Spleen (tissue), 11 donors: ENCODE measurements at regions not wholly inside any gene's neighbourhood (a gene's known extent, or its start where the extent isn't known, plus 50 kb on each side); places are given as distances from the start of the nearest gene placed in this dataset.

Source experiments
- DNase-seq: peaks from one replicate; pipeline ENCODE4 v3.0.0-alpha.2; 2020
- H3K27ac ChIP-seq, 8 donors: fragments of 200-600 bp; sonication (generic) in 7 of 8; 1 replicate in 4 of 8; 2 replicates in 4 of 8; pipeline versions ENCODE4 v1.5.0 to v1.8.0; 2016 to 2021; ENCODE audit warnings: inconsistent platforms in 4 of 8, mild to moderate bottlenecking in 4 of 8, moderate library complexity in 1 of 8
- H3K27me3 ChIP-seq, 7 donors: fragments of 200-600 bp; sonication (generic) in 6 of 7; replicated peaks in 1 of 7; 1 replicate in 4 of 7; 2 replicates in 3 of 7; pipeline versions ENCODE4 v1.5.0 to v1.8.0; 2016 to 2021; ENCODE audit warnings: inconsistent platforms in 3 of 7, mild to moderate bottlenecking in 1 of 7
- H3K36me3 ChIP-seq, 6 donors: fragments of 200-600 bp; sonication (generic) in 5 of 6; 1 replicate in 4 of 6; 2 replicates in 2 of 6; pipeline versions ENCODE4 v1.5.0 to v1.8.0; 2016 to 2021; ENCODE audit warnings: inconsistent platforms in 2 of 6
- H3K4me1 ChIP-seq, 6 donors: fragments of 200-600 bp; sonication (generic) in 5 of 6; 1 replicate in 3 of 6; 2 replicates in 3 of 6; pipeline versions ENCODE4 v1.5.0 to v1.8.0; 2016 to 2021; ENCODE audit warnings: inconsistent platforms in 3 of 6
- H3K4me3 ChIP-seq, 8 donors: fragments of 200-600 bp; sonication (generic) in 7 of 8; 1 replicate in 4 of 8; 2 replicates in 4 of 8; pipeline versions ENCODE4 v1.5.0 to v1.8.0; 2016 to 2021; ENCODE audit warnings: inconsistent platforms in 4 of 8, mild to moderate bottlenecking in 4 of 8, moderate library complexity in 2 of 8
- H3K9me3 ChIP-seq, 8 donors: fragments of 200-600 bp; sonication (generic) in 7 of 8; 1 replicate in 4 of 8; 2 replicates in 4 of 8; pipeline versions ENCODE4 v1.5.0 to v1.8.0; 2016 to 2021; ENCODE audit warnings: inconsistent platforms in 4 of 8
- CTCF ChIP-seq, 11 experiments: fragments of 200-600 bp in 7 of 11; fragments of 450-650 bp in 4 of 11; sonication (generic) in 4 of 11; IDR thresholded peaks in 8 of 11; conservative IDR thresholded peaks in 3 of 11; 1 replicate in 7 of 11; 2 replicates in 4 of 11; pipeline versions ENCODE4 v1.4.0 to v1.8.0; 2016 to 2021; ENCODE audit warnings: antibody characterized with exemption in 11 of 11, inconsistent platforms in 4 of 11, mild to moderate bottlenecking in 1 of 11
- POLR2A ChIP-seq, 3 donors: fragments of 450-650 bp; IDR thresholded peaks; one replicate each; pipeline ENCODE4 v1.5.1; 2017; ENCODE audit warnings: antibody characterized with exemption in 3 of 3, mild to moderate bottlenecking in 1 of 3
- POLR2AphosphoS5 ChIP-seq, 3 donors: sonication (generic); formaldehyde crosslinking; IDR thresholded peaks; one replicate each; pipeline ENCODE4 v1.5.1; 2017; ENCODE audit warnings: antibody characterized with exemption in 3 of 3
- WGBS, 5 donors: extraction: QIAGEN DNeasy Blood & Tissue Kit in 3 of 5; methylation state at CpG; one replicate each; pipeline versions ENCODE4 v1.1.5 to v1.1.7; 2013 to 2018; 5-methylcytosine and 5-hydroxymethylcytosine counted together
- intact Hi-C: fragments of 100-400 bp; cut with DNase I; formaldehyde crosslinking; loops from one replicate; pipeline ENCODE4 v1.15.0; 2023; ENCODE audit warnings: low total_unique reads
- donor health status: healthy with polysubstance abuse.
- donor health status: DM: no; HTN: no; CAD: no; lungs with moderate emphysema.
- donor health status: DM: no; HTN: no; CAD: no.
- donor health status: Bipolar disorder and iron deficiency.
- donor health status: healthy.
- donor health status: DM: no; HTN: no; CAD: no.
- donor health status: DM: yes; HTN: yes; CAD: no.

GRCh38 chr5:42022383-42022972 is 97.4 kb downstream of the FBXO4 start:
- no peaks in the 10 kb centered on the region for H3K4me1 ChIP-seq
- no peak for DNase-seq
- WGBS, 5 donors = 40 to 63% (median 51%) methylated on average over 2 of the region's 2 CpGs
- H3K36me3 ChIP-seq = no peaks in the 10 kb centered on the region
- H3K4me3 ChIP-seq = no peak overlapping the region
- no peak overlapping the region for H3K27ac ChIP-seq
- no peak for TF ChIP-seq POLR2AphosphoS5 (IDR thresholded peaks at IDR 0.05)
- TF ChIP-seq CTCF (IDR thresholded peaks at IDR 0.05 in 8 of 11, conservative IDR thresholded peaks at IDR 0.05 in 3 of 11) = no peak
- no peak for TF ChIP-seq POLR2A (IDR thresholded peaks at IDR 0.05)
- intact Hi-C loops = no loop called here
- peaks cover 0 to 9% (median 0%) of the 10 kb centered on the region in 7 donors for H3K27me3 ChIP-seq
- H3K9me3 ChIP-seq = peaks cover 0 to 13% (median 4%) of the 10 kb centered on the region in 8 donors

DNA sequence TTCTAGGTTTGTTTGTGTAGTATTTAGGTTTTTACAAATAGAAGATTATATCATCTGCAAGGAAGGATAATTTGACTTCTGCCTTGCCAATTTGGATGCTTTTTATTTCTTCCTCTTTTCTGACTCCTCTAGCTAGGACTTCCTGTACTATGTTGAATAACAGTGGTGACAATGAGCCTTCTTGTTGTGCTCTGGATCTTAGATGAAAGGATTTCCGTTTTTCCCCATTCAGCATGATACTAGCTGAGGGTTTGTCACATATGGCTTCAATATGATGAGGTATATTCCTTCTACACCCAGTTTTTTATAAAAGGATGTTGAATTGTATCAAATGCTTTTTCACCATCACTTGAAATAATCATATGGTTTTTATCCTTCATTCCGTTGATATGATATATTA is 101.4 kb downstream of the FBXO4 start:
- Histone ChIP-seq H3K9me3 (peaks cover 0 to 13% (median 4%) of the 10 kb centered on the region in 8 donors), H3K36me3 (no peaks in the 10 kb centered on the region), H3K4me1 (no peaks in the 10 kb centered on the region), H3K27me3 (no peaks in the 10 kb centered on the region), H3K4me3 (no peak overlapping the region), H3K27ac (no peak overlapping the region)
- DNase-seq = no peak
- 68 to 79% (median 78%) methylated on average over 2 of the region's 2 CpGs for WGBS, 5 donors
- TF ChIP-seq POLR2A (IDR thresholded peaks at IDR 0.05) (no peak), POLR2AphosphoS5 (IDR thresholded peaks at IDR 0.05) (no peak), CTCF (IDR thresholded peaks at IDR 0.05 in 8 of 11, conservative IDR thresholded peaks at IDR 0.05 in 3 of 11) (no peak)
- intact Hi-C loops = no loop called here

DNA sequence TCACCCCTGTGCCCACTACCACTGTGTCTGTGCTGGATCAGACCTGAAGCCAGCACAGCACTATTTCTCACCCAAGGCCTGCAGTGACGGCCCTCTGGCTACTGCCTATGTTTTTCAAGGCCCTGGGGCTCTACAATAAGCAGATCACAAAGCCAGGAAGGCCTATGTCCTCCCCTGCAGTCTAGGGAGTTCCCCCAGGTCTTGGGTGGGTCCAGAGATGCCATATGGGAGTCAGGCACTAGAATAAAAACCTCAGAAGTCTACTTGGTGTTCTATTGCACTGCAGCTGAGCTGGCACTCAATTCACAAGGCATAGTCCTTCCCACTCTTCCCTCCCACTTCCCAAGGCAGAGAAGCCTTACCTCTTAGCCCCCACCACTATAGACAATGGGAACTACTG is 107.1 kb downstream of the FBXO4 start:
- intact Hi-C loops = no loop called here
- Histone ChIP-seq H3K4me1 (no peaks in the 10 kb centered on the region), H3K36me3 (no peaks in the 10 kb centered on the region), H3K27ac (no peak overlapping the region), H3K9me3 (no peaks in the 10 kb centered on the region), H3K27me3 (peaks cover 0 to 8% (median 0%) of the 10 kb centered on the region in 7 donors), H3K4me3 (no peak overlapping the region)
- DNase-seq = no peak
- WGBS, 5 donors = 33 to 55% (median 40%) methylated on average over 1 of the region's 1 CpG
- TF ChIP-seq POLR2AphosphoS5 (IDR thresholded peaks at IDR 0.05) (no peak), CTCF (IDR thresholded peaks at IDR 0.05 in 8 of 11, conservative IDR thresholded peaks at IDR 0.05 in 3 of 11) (no peak), POLR2A (IDR thresholded peaks at IDR 0.05) (no peak)

GRCh38 chr5:42035526-42035925 is 110.4 kb downstream of the FBXO4 start:
- no peak overlapping the region for H3K27ac ChIP-seq
- 47 to 57% (median 49%) methylated on average over 1 of the region's 1 CpG for WGBS, 5 donors
- H3K4me1 ChIP-seq = no peaks in the 10 kb centered on the region
- H3K9me3 ChIP-seq = no peaks in the 10 kb centered on the region
- intact Hi-C loops = no loop called here
- H3K36me3 ChIP-seq = no peaks in the 10 kb centered on the region
- TF ChIP-seq POLR2AphosphoS5 (IDR thresholded peaks at IDR 0.05) = no peak
- no peak for TF ChIP-seq CTCF (IDR thresholded peaks at IDR 0.05 in 8 of 11, conservative IDR thresholded peaks at IDR 0.05 in 3 of 11)
- no peak for TF ChIP-seq POLR2A (IDR thresholded peaks at IDR 0.05)
- DNase-seq = no peak
- no peak overlapping the region for H3K4me3 ChIP-seq
- peaks cover 0 to 16% (median 0%) of the 10 kb centered on the region in 7 donors for H3K27me3 ChIP-seq
